ENCODE measurements at regions not wholly inside any gene's neighbourhood (a gene's known extent, or its start where the extent isn't known, plus 50 kb on each side); places are given as distances from the start of the nearest gene placed in this dataset.

GRCh38 chr19:30255791-30256495, 116.2 kb upstream of the ZNF536 start:
- H3K27me3 ChIP-seq (ENCODE audit: control insufficient read depth in 4 of 4, insufficient read depth in 4 of 4, low read length in 3 of 4): peaks cover 0 to 13% (median 6%) of the 10 kb centered on the region in 4 donors
- 52% methylated on average over 15 of the region's 15 CpGs for WGBS
- no peak overlapping the region for H3K27ac ChIP-seq (ENCODE audit: low read depth in 1 of 2, low read length in 2 of 2)
- H3K4me3 ChIP-seq (ENCODE audit: low read depth in 1 of 3, low read length in 3 of 3): no peak overlapping the region
- DNase-seq (ENCODE audit: low spot score): no peak
- no peaks in the 10 kb centered on the region for H3K9me3 ChIP-seq (ENCODE audit: control insufficient read depth in 4 of 4, low read length in 3 of 4)
- no peaks in the 10 kb centered on the region for H3K36me3 ChIP-seq (ENCODE audit: control insufficient read depth in 4 of 4, insufficient read depth in 3 of 4, low read depth in 1 of 4, low read length in 3 of 4)
- H3K4me1 ChIP-seq (ENCODE audit: control insufficient read depth in 4 of 4, insufficient read depth in 4 of 4, low read length in 3 of 4): no peaks in the 10 kb centered on the region
- H3K9ac ChIP-seq (ENCODE audit: low read depth in 1 of 2, low read length in 2 of 2): no peak overlapping the region
- TF ChIP-seq RXRA (IDR thresholded peaks at IDR 0.05): no peak

- no peak overlapping the region for H3K9ac ChIP-seq (ENCODE audit: low read depth in 1 of 2, low read length in 2 of 2)
- H3K4me3 ChIP-seq (ENCODE audit: low read depth in 1 of 3, low read length in 3 of 3): no peak overlapping the region
- peaks cover 0 to 11% (median 5%) of the 10 kb centered on the region in 4 donors for H3K27me3 ChIP-seq (ENCODE audit: control insufficient read depth in 4 of 4, insufficient read depth in 4 of 4, low read length in 3 of 4)
- H3K27ac ChIP-seq (ENCODE audit: low read depth in 1 of 2, low read length in 2 of 2): no peak overlapping the region
- WGBS: 39% methylated on average over 7 of the region's 7 CpGs
- no peaks in the 10 kb centered on the region for H3K4me1 ChIP-seq (ENCODE audit: control insufficient read depth in 4 of 4, insufficient read depth in 4 of 4, low read length in 3 of 4)
- TF ChIP-seq NR2F2 (IDR thresholded peaks at IDR 0.05) (no peak), FOXA1 (IDR thresholded peaks at IDR 0.05) (no peak), MAX (IDR thresholded peaks at IDR 0.05) (no peak), YY1 (IDR thresholded peaks at IDR 0.05) (no peak), RAD21 (IDR thresholded peaks at IDR 0.05) (no peak), RXRA (IDR thresholded peaks at IDR 0.05) (no peak), JUND (IDR thresholded peaks at IDR 0.05) (no peak), EGR1 (IDR thresholded peaks at IDR 0.05; ENCODE audit: low read depth in 2 of 2) (no peak), HNF4G (IDR thresholded peaks at IDR 0.05) (no peak), TAF1 (conservative IDR thresholded peaks at IDR 0.05) (no peak), HNF4A (conservative IDR thresholded peaks at IDR 0.05) (no peak), REST (IDR thresholded peaks at IDR 0.05) (no peak)
- no peaks in the 10 kb centered on the region for H3K36me3 ChIP-seq (ENCODE audit: control insufficient read depth in 4 of 4, insufficient read depth in 3 of 4, low read depth in 1 of 4, low read length in 3 of 4)
- DNase-seq (ENCODE audit: low spot score): no peak
- H3K9me3 ChIP-seq (ENCODE audit: control insufficient read depth in 4 of 4, low read length in 3 of 4): no peaks in the 10 kb centered on the region
Observed at GRCh38 chr19:30256496-30256850, 115.7 kb upstream of the ZNF536 start.

GRCh38 chr19:30263830-30264381, 108.3 kb upstream of the ZNF536 start:
- no peak for DNase-seq (ENCODE audit: low spot score)
- TF ChIP-seq ATF3 (IDR thresholded peaks at IDR 0.05) (no peak), REST (IDR thresholded peaks at IDR 0.05) (no peak), ZBTB33 (IDR thresholded peaks at IDR 0.05) (no peak), HNF4A (conservative IDR thresholded peaks at IDR 0.05) (no peak), JUND (IDR thresholded peaks at IDR 0.05) (no peak), HNF4G (IDR thresholded peaks at IDR 0.05) (no peak), GABPA (IDR thresholded peaks at IDR 0.05 in 1 of 2, conservative IDR thresholded peaks at IDR 0.05 in 1 of 2) (no peak), RAD21 (IDR thresholded peaks at IDR 0.05) (no peak), TAF1 (conservative IDR thresholded peaks at IDR 0.05) (no peak), SP1 (IDR thresholded peaks at IDR 0.05) (no peak)

More at GRCh38 chr19:30263830-30264381, 108.3 kb upstream of the ZNF536 start:
- no peaks in the 10 kb centered on the region for H3K36me3 ChIP-seq (ENCODE audit: control insufficient read depth in 4 of 4, insufficient read depth in 3 of 4, low read depth in 1 of 4, low read length in 3 of 4)
- no peaks in the 10 kb centered on the region for H3K9me3 ChIP-seq (ENCODE audit: control insufficient read depth in 4 of 4, low read length in 3 of 4)
- no peak overlapping the region for H3K9ac ChIP-seq (ENCODE audit: low read depth in 1 of 2, low read length in 2 of 2)
- 26% methylated on average over 6 of the region's 6 CpGs for WGBS
- no peak overlapping the region for H3K27ac ChIP-seq (ENCODE audit: low read depth in 1 of 2, low read length in 2 of 2)
- no peak overlapping the region for H3K4me3 ChIP-seq (ENCODE audit: low read depth in 1 of 3, low read length in 3 of 3)
- peaks cover 0 to 4% (median 0%) of the 10 kb centered on the region in 4 donors for H3K27me3 ChIP-seq (ENCODE audit: control insufficient read depth in 4 of 4, insufficient read depth in 4 of 4, low read length in 3 of 4)
- no peaks in the 10 kb centered on the region for H3K4me1 ChIP-seq (ENCODE audit: control insufficient read depth in 4 of 4, insufficient read depth in 4 of 4, low read length in 3 of 4)

All from liver (tissue), 7 donors.